HTR-8/SVneo (cell line): ENCODE measurements at regions not wholly inside any gene's neighbourhood (a gene's known extent, or its start where the extent isn't known, plus 50 kb on each side); places are given as distances from the start of the nearest gene placed in this dataset.
"Not testable (repeated sequence)": the region's sequence is repeated elsewhere in the genome, so short reads cannot be mapped to it uniquely, and the experiment has no call there.

ENCODE experiments used
- DNase-seq: peaks from one replicate; pipeline ENCODE4 v3.0.0; 2011; ENCODE audit warnings: low spot score, mixed read lengths; ENCODE audit not compliant: insufficient read length
- FAIRE-seq: peaks from 2 replicates; lab custom pipeline; 2011; peaks lifted over from hg19 to GRCh38; lab: Jason Lieb, UNC

GRCh38 chr12:131475012-131475411, 235.9 kb upstream of the SFSWAP start:
- not testable (repeated sequence) for FAIRE-seq, DNase-seq

- FAIRE-seq (no peak), DNase-seq (no peak)
Measured at GRCh38 chr12:131477613-131478012, 233.3 kb upstream of the SFSWAP start.

GRCh38 chr12:131478468-131478867, 232.4 kb upstream of the SFSWAP start:
- DNase-seq = no peak
- FAIRE-seq = no peak

DNA sequence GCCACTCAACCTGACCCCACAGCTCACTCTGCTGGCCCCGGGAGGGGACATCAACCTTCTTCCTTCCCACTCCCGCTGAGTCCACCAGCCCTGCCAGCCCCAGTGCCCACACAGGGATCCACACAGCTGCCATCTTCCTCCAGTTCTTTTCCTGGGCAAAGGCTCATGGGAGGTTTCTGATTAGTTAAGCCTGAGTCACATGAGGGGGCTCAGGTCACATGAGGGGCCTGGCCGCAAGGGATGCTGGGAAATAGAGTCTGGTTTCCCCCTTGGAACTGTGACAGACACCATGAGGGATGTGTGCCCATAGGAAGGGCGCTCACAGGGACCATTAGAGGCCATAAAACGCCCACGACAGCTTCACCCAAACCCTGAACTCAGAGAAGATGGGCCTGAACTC, 228.7 kb upstream of the SFSWAP start:
- no peak for DNase-seq
- FAIRE-seq = no peak

DNA sequence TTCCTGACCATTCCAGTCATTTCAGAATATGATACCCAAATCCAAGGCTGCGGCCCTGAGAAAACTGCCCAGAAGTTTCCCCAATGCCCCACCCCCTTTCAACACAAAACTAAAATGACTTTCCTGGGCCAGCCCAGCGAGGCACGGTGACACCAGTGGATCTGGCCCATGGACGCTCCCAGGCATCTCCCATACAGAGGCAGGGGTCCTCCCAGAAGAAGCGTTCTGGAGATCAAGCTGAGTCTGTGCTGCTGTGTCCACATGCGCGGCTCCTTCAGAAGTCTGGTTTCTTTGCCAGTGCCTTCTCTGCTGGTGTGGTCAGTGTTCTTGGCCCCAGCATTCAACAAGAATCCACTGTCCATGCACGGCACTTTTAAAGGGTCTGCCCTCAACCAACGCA, 228.2 kb upstream of the SFSWAP start:
- DNase-seq (no peak), FAIRE-seq (no peak)

GRCh38 chr12:131486451-131487230, 224.2 kb upstream of the SFSWAP start:
- no peak for FAIRE-seq

GRCh38 chr12:131487388-131488124, 223.3 kb upstream of the SFSWAP start:
- FAIRE-seq (no peak), DNase-seq (no peak)

More at GRCh38 chr12:131486451-131487230, 224.2 kb upstream of the SFSWAP start:
- DNase-seq = no peak

DNA sequence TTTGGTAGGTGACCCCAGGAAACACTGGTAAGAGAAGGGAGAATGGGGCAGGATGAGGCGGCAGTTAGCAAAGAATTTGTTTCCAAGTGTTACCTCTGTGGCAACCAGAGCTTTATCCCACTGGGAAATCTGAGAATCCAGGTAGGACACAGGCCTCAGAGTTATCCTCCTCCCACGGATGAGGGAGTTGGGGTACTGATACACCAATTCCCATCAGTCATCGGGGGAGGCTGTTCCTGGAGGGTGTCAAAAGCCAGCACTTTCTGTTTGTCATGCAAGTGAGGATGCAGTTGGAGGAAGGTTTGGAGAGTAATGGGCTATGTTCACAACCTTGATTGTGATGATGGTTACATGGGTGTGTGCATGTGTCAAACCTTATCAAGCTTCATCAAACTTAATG, 221.2 kb upstream of the SFSWAP start:
- DNase-seq (no peak), FAIRE-seq (no peak)

GRCh38 chr12:131491155-131491554, 219.7 kb upstream of the SFSWAP start:
- no peak for DNase-seq
- FAIRE-seq = no peak

DNA sequence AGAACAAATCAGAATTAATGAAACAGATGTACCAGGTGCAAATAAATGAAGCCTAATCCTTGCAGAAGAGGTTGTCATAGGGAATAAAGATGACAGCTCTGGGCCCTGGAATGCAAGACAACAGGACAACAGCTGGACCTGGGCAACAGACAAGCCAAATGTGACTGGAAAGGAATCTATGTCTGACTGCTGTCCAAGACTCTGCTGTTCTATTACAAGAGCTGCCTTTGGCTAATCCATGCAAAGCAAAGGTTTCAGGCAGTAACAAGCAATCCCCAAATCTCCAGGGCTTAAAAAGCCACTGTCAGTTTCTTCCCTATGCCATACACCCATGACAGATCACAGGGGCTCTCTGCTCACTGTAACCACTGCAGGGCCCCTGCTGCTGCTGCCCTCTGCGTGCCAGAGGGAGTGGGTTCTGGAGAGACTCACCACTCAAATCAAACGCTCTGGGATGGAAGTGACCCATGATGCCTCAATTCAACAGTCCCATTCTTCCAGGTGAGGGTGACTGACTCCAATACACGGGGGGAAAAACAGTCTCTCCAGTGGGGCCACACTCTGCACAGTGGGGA, 218.9 kb upstream of the SFSWAP start:
- no peak for FAIRE-seq
- DNase-seq = no peak

DNA sequence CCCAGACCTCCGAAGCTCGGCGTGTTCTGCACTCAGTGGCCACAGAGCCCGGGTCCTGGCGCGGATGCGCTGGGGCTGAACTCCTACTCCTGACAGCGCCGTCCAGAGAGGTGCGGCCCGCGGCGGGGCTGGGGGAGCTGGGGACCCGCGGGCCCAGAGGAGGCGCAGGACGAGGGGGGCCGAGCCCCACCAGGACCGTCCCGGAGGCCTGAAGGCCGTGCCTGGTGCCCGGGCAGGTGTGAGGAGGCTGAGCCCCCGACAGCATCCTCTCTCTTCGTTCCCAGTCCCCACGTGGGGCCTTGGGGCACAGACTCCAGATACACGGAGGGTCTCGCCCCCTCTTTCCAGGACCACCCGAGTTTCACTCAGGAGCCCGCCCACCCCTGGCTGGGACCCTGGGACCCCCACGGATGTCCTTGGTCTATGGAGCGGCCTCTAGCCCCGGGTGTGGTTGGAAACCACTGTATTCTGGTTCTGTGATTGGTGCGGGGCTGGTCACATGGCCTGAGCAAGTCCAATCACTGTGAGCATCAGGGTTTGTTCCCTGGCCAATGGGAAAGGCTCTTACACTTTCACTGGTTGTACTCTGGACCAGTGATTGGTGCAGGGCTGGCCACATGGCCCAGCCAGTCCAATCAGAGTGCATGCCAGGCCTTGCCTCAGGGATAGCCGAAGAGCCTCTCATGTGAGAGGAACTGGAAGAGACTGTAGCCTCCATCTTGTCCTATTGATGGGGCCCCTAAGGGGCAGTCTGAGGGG, 217.6 kb upstream of the SFSWAP start:
- no peak for DNase-seq
- FAIRE-seq = no peak

DNA sequence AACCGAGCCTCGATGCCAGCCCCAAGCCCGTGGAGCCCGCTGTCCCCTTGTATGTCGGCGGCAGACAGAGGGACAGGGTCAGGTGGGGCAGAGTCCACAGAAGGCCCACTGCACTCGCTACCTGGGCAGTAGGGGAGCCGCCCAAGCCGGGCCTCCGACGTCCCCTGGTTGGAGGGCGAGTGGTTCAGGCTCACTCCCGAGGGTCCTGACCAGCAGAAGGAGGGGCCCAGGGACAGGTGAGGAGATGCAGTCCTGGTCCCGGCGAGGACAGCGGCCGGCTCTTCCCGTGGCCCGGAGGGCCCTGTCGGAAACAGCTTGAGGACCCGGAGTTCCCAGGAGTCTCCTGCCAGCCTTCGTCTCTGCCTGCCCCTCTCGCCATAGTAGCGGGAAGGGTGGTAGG, 216.7 kb upstream of the SFSWAP start:
- FAIRE-seq (no peak), DNase-seq (no peak)

DNA sequence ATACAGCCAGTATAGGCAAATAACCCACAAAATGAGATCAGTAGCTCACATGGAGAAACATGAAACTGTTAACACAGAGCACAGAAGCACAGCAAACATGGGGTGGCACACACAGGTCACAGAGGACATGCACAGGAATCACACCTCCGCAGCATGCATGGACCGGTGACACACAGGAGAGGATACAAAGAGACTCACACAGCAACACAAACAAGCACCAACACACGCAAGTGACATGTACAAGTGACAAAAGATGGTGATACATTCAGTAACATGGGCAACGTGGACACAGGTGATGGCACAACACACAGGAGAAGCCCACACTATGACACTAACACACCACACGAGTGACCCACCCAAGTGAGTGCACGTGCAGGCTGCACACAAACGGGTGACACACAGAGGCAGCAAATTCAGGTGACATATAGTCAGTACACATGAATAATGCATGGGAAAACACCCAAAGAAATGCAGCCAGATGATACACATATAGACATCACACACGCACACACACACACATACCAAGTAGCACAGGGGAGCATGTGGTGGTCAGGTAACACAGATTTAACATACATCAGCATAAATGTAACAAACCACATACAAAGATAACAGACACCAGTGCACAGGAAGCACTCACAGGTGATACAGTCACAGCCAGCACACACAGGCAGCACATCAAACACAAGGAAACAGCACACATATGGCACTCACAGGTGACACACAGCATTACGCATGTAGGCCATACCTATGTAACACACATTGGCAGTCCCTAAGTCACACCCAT, 216.0 kb upstream of the SFSWAP start:
- no peak for FAIRE-seq
- DNase-seq = no peak

GRCh38 chr12:131497966-131498365, 212.9 kb upstream of the SFSWAP start:
- DNase-seq (no peak), FAIRE-seq (no peak)

- DNase-seq = no peak
- no peak for FAIRE-seq
Measured at GRCh38 chr12:131499160-131499863, 211.6 kb upstream of the SFSWAP start.

GRCh38 chr12:131499864-131500190, 211.1 kb upstream of the SFSWAP start:
- no peak for FAIRE-seq

DNA sequence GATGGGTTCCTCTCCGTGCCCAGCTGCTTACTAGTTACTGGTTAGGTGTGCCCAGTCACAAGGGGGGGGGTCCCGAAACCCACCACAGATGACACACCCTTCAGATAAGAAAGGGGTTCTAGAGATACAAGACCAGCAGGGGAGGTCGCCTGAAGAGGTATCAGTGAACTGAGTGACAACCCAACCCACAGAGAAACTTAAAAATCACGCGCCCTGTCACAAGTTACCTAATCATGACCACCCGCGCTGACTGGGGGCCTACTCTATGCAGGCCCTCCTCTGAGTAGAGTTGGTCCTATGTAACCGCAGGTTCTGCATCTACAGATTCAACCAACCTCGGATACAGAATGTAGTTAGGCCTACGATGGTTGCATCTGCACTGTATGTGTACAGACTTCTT, 210.3 kb upstream of the SFSWAP start:
- FAIRE-seq (no peak), DNase-seq (no peak)

More at GRCh38 chr12:131499864-131500190, 211.1 kb upstream of the SFSWAP start:
- DNase-seq = no peak

DNA sequence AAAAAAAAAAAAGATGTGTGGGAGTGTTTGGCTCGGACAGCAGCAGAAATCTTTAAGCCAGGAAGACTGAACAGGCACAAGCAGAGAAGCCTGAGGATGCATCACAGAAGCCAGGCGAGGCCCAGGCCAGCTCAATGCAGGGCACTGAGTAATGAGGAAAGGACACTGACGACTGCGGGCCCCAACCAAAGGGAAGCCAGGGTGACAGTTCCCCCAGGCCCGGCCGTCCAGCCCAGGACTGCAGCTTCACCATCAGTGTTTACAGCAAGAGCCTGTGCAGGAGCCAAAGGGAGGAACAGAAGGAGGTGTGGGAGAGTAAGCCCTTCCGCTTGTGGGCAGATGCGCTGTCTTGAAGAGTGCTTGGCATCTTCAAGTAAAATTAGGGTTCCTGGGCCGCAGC, 205.3 kb upstream of the SFSWAP start:
- no peak for DNase-seq
- FAIRE-seq = no peak

- FAIRE-seq (no peak), DNase-seq (no peak)
Measured at GRCh38 chr12:131506426-131506825, 204.5 kb upstream of the SFSWAP start.
